Peyer's patch (tissue), 4 donors: ENCODE measurements at regions not wholly inside any gene's neighbourhood (a gene's known extent, or its start where the extent isn't known, plus 50 kb on each side); places are given as distances from the start of the nearest gene placed in this dataset.
"Not testable (repeated sequence)": the region's sequence is repeated elsewhere in the genome, so short reads cannot be mapped to it uniquely, and the experiment has no call there.

Source experiments
- DNase-seq, 3 donors: peaks; one replicate each; pipeline ENCODE4 v3.0.0-alpha.2; 2017 to 2019
- H3K27ac ChIP-seq, 4 donors: fragments of 200-600 bp; sonication (generic); one replicate each; pipeline ENCODE4 v1.5.1; 2016 to 2019
- H3K27me3 ChIP-seq, 2 donors: fragments of 200-600 bp; sonication (generic); one replicate each; pipeline ENCODE4 v1.5.1; 2019
- H3K36me3 ChIP-seq, 3 donors: fragments of 200-600 bp; sonication (generic); one replicate each; pipeline ENCODE4 v1.5.1; 2016 to 2019
- H3K4me1 ChIP-seq, 4 donors: fragments of 200-600 bp; sonication (generic); one replicate each; pipeline ENCODE4 v1.5.1; 2016 to 2019
- H3K4me3 ChIP-seq, 4 donors: fragments of 200-600 bp; sonication (generic); 1 replicate in 3 of 4; 2 replicates in 1 of 4; pipeline ENCODE4 v1.5.1; 2016 to 2019; ENCODE audit warnings: mild to moderate bottlenecking in 1 of 4
- H3K9me3 ChIP-seq, 4 donors: fragments of 200-600 bp; sonication (generic); one replicate each; pipeline ENCODE4 v1.5.1; 2016 to 2019; ENCODE audit warnings: mild to moderate bottlenecking in 1 of 4
- POLR2A ChIP-seq, 2 donors: fragments of 450-650 bp; IDR thresholded peaks; one replicate each; pipeline ENCODE4 v1.5.1; 2017; ENCODE audit warnings: antibody characterized with exemption in 2 of 2, mild to moderate bottlenecking in 2 of 2, moderate library complexity in 2 of 2
- TF ChIP-seq, protein P1 (sequence below), 6 experiments: fragments of 450-650 bp in 4 of 6; fragments of 200-600 bp in 2 of 6; sonication (generic) in 1 of 6; IDR thresholded peaks; one replicate each; pipeline ENCODE4 v1.5.1; 2017 to 2019; ENCODE audit warnings: antibody characterized with exemption in 6 of 6, mild to moderate bottlenecking in 3 of 6, moderate library complexity in 1 of 6

DNA sequence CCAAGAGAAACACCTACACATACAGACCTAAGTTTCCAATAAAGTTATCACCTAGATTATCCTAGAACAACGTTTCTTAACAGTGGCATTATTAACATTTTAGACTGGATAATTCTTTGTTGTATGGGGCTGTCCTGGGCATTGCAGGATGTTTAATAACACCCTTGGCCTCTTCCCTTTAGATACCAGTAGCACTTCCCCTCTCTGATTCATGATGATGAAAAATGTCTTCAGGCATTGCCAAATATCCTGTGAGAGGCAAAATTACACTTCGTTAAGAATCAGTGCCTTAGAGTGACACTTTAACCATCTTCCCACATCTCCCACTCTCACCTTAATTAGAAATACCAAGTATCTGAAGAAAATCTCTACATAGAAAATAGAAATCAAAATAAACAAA, 352.6 kb downstream of the CGGBP1 start:
- Histone ChIP-seq H3K36me3 (no peaks in the 10 kb centered on the region), H3K27me3 (no peaks in the 10 kb centered on the region), H3K27ac (no peak overlapping the region), H3K4me1 (no peaks in the 10 kb centered on the region), H3K4me3 (no peak overlapping the region), H3K9me3 (no peaks in the 10 kb centered on the region)
- TF ChIP-seq POLR2A (IDR thresholded peaks at IDR 0.05) = no peak
- TF ChIP-seq, protein P1, sequence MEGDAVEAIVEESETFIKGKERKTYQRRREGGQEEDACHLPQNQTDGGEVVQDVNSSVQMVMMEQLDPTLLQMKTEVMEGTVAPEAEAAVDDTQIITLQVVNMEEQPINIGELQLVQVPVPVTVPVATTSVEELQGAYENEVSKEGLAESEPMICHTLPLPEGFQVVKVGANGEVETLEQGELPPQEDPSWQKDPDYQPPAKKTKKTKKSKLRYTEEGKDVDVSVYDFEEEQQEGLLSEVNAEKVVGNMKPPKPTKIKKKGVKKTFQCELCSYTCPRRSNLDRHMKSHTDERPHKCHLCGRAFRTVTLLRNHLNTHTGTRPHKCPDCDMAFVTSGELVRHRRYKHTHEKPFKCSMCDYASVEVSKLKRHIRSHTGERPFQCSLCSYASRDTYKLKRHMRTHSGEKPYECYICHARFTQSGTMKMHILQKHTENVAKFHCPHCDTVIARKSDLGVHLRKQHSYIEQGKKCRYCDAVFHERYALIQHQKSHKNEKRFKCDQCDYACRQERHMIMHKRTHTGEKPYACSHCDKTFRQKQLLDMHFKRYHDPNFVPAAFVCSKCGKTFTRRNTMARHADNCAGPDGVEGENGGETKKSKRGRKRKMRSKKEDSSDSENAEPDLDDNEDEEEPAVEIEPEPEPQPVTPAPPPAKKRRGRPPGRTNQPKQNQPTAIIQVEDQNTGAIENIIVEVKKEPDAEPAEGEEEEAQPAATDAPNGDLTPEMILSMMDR (IDR thresholded peaks at IDR 0.05) = no peak
- no peak for DNase-seq

DNA sequence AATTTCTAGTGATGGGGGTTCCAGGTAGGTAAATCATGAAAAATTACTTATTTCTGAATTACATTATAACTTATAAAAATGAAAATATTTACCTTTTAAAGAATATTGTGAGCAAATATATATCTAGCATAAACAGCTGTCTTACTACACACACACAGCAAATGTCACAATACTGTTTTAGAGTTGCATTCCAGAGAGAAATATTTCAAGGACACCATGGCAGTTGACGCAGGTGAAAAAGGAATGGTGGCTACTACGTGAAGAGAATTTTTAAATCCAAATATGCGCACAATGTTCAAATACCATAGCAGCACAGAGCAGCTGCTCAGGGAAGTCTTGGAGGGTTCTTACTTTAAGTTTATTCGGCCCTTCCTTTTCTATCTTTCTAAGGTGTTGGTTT, 356.2 kb downstream of the CGGBP1 start:
- Histone ChIP-seq H3K27ac (no peak overlapping the region), H3K27me3 (no peaks in the 10 kb centered on the region), H3K9me3 (no peaks in the 10 kb centered on the region), H3K4me3 (no peak overlapping the region), H3K4me1 (no peaks in the 10 kb centered on the region), H3K36me3 (no peaks in the 10 kb centered on the region)
- no peak for DNase-seq
- TF ChIP-seq, protein P1 (IDR thresholded peaks at IDR 0.05) = no peak
- no peak for TF ChIP-seq POLR2A (IDR thresholded peaks at IDR 0.05)

DNA sequence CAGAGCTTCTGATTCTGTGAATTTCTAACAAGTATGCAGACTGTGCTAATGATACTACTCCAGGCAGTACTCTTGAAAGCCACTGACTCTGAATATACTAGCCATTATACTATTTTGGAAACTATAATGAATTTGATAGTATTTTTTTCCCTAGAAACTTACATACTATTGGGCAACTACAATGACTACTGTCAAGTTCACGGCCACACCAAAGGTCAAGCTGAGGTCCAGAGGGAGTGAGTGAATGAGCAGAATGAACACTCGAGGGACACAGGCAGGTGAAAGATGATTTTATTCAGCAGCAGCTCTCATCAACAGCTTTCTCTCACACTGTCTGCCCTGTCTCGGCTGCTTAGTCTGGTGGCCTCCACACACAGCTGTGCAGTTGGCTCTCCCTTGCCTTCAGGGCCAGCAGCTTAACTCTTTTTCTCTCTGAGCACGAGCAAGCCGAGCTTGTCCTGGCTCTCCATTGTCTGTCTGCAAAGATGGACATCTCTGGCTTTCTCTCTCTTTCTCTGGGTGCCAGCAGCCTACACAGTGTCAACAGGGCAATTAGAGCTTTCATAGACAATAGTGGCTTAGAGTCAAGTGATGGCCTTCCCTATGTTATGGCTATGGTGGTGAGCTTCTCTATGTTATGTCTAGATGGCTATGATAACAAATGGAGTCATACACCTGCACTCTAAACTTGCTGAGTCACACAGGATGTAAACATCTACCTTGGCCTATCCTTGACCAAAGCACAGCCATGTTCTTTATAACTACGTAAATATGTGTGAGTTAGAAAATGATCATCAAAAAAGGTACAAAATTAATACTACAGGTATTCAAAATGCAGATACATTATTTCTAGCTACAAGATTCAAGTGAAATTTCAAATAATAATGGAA, 362.4 kb downstream of the CGGBP1 start:
- no peaks in the 10 kb centered on the region for H3K9me3 ChIP-seq
- no peak overlapping the region for H3K27ac ChIP-seq
- no peaks in the 10 kb centered on the region for H3K36me3 ChIP-seq
- TF ChIP-seq, protein P1 (IDR thresholded peaks at IDR 0.05) = no peak
- TF ChIP-seq POLR2A (IDR thresholded peaks at IDR 0.05) = no peak
- H3K4me1 ChIP-seq = no peaks in the 10 kb centered on the region
- no peak overlapping the region for H3K4me3 ChIP-seq
- DNase-seq = no peak
- no peaks in the 10 kb centered on the region for H3K27me3 ChIP-seq

DNA sequence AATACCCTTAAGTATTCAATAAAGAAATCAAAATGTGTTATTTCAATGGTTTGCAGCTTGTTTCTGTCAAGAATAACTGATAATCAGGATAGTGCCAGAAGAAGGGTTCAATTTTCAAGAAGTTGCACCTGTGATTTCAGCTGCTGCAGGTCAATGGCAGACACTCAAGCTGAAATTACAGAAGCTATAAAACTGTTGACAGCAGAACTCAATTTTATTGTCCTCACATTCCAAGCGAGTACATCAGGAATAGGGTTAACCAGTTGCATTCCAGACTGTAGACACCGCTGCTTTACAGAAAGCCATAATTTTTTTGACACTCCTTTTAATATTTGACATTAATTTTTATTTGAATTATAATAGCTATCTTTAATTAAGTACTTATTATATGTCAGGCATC, 364.1 kb downstream of the CGGBP1 start:
- H3K4me3 ChIP-seq = no peak overlapping the region
- H3K36me3 ChIP-seq = no peaks in the 10 kb centered on the region
- no peak for DNase-seq
- H3K27me3 ChIP-seq = no peaks in the 10 kb centered on the region
- TF ChIP-seq, protein P1 (IDR thresholded peaks at IDR 0.05) = no peak
- no peak for TF ChIP-seq POLR2A (IDR thresholded peaks at IDR 0.05)
- no peaks in the 10 kb centered on the region for H3K4me1 ChIP-seq
- no peaks in the 10 kb centered on the region for H3K9me3 ChIP-seq
- no peak overlapping the region for H3K27ac ChIP-seq

DNA sequence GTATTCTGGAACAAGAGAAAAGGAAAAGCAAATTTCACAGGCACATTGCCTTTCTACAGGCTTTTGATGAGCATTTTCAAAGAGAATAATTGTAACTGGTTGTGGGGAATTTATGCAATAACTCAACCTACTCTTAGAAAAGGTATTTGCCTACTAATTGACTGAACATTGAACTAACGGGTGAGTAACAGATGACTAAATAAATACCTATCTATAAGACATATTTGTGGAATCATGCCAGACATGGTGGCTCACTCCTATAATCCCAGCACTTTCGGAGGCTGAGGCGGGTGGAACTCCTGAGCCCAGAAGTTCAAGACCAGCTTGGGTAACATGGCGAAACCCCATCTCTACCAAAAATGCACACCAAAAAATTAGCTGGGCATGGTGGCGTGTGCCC, 367.7 kb downstream of the CGGBP1 start:
- H3K27ac ChIP-seq = no peak overlapping the region
- H3K4me3 ChIP-seq = no peak overlapping the region
- H3K27me3 ChIP-seq = no peaks in the 10 kb centered on the region
- DNase-seq = no peak
- no peaks in the 10 kb centered on the region for H3K9me3 ChIP-seq
- no peaks in the 10 kb centered on the region for H3K36me3 ChIP-seq
- no peaks in the 10 kb centered on the region for H3K4me1 ChIP-seq
- no peak for TF ChIP-seq POLR2A (IDR thresholded peaks at IDR 0.05)
- TF ChIP-seq, protein P1 (IDR thresholded peaks at IDR 0.05) = no peak

DNA sequence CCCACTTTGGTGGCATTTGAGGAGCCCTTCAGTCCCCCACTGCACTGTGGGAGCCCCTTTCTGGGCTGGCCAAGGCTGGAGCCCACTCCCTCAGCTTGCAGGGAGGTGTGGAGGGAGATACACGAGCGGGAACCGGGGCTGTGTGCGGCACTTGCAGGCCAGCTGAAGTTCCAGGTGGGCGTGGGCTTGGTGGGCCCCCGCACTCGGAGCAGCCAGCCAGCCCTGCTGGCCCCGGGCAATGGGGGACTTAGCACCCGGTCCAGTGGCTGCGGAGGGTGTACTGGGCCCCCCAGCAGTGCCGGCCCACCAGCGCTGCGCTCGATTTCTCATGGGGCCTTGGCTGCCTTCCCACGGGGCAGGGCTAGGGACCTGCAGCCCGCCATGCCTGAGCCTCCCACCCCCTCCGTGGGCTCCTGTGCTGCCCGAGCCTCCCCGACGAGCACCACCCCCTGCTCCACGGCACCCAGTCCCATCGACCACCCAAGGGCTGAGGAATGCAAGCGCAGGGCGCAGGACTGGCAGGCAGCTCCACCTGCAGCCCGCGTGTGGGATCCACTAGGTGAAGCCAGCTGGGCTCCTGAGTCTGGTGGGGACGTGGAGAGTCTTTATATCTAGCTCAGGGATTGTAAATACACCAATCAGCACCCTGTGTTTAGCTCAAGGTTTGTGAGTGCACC, 379.7 kb downstream of the CGGBP1 start:
- H3K4me1 ChIP-seq, H3K27me3 ChIP-seq, H3K9me3 ChIP-seq, H3K4me3 ChIP-seq, DNase-seq, H3K36me3 ChIP-seq, H3K27ac ChIP-seq: not testable (repeated sequence)
